ENCODE measurements at regions not wholly inside any gene's neighbourhood (a gene's known extent, or its start where the extent isn't known, plus 50 kb on each side); places are given as distances from the start of the nearest gene placed in this dataset.

DNA sequence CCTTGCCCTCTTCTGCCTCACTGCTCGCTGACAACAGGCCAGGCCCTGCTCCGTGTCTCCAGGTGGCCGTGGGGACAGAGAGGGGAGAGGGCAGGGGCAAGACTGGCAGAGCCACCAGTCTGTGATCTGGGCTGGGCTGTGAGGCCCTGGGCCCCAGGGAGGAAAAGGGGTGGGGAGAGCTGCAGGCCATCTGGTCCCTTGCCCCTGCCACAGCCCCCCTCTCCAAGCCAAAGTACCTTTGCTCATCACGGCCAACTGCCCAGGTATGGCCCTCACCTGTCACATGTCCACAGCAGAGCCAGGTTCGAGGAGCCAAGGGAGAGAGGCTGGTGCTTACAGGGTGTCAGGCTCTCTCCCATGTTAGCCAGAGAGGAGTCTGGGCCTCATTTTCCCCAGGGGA lies 91.4 kb upstream of the LHX1 start:
- no peak for DNase-seq
- Histone ChIP-seq H4K20me1 (ENCODE audit: control insufficient read depth, insufficient read depth, low read length, poor library complexity, severe bottlenecking) (no peaks in the 10 kb centered on the region), H2AFZ (ENCODE audit: insufficient read depth, low read depth, low read length, poor library complexity, severe bottlenecking) (no peak overlapping the region), H3K27me3 (replicated peaks in 1 of 4; ENCODE audit: control extremely low read depth in 1 of 4, control insufficient read depth in 3 of 4, insufficient read depth in 4 of 4, low read length in 3 of 4) (peaks cover 0 to 29% (median 2%) of the 10 kb centered on the region in 4 experiments), H3K36me3 (replicated peaks in 1 of 2; ENCODE audit: control extremely low read depth in 1 of 2, control insufficient read depth in 1 of 2, extremely low read depth in 1 of 2, insufficient read depth in 2 of 2, low read length in 1 of 2) (no peaks in the 10 kb centered on the region), H3K27ac (ENCODE audit: low read length in 2 of 2) (no peak overlapping the region), H3K4me1 (ENCODE audit: control insufficient read depth in 2 of 2, insufficient read depth in 2 of 2, low read length in 2 of 2) (no peaks in the 10 kb centered on the region), H3K4me2 (replicated peaks; ENCODE audit: low read depth, low read length, poor library complexity, severe bottlenecking) (no peak overlapping the region), H3K9ac (ENCODE audit: low read length) (no peak overlapping the region), H3K4me3 (ENCODE audit: control extremely low read depth in 1 of 5, extremely low read depth in 1 of 5, insufficient read depth in 1 of 5, low read depth in 2 of 5, low read length in 4 of 5) (no peak overlapping the region), H3K9me3 (ENCODE audit: control extremely low read depth in 1 of 3, control insufficient read depth in 2 of 3, insufficient read depth in 1 of 3, low read length in 2 of 3) (no peaks in the 10 kb centered on the region), H3K79me2 (ENCODE audit: control insufficient read depth, insufficient read depth, low read length) (no peaks in the 10 kb centered on the region)
- Mint-ChIP-seq H3K9me3 (ENCODE audit: insufficient read depth) (no peaks in the 10 kb centered on the region), H3K27ac (no peak overlapping the region), H3K4me1 (no peaks in the 10 kb centered on the region), H3K4me3 (no peak overlapping the region), H3K27me3 (peaks cover 40% of the 10 kb centered on the region)
- CTCF ChIA-PET: no interaction called here
- TF ChIP-seq CTCF (IDR thresholded peaks at IDR 0.05): no peak
- TF ChIP-seq EZH2 (IDR thresholded peaks at IDR 0.05; ENCODE audit: borderline replicate concordance, insufficient read depth, low read depth, low read length, poor library complexity, severe bottlenecking): no peak
- intact Hi-C loops (cut with micrococcal nuclease): no loop called here
- ATAC-seq (ENCODE audit: low read depth): no peak
- POLR2A ChIA-PET: no interaction called here
- WGBS (ENCODE audit: insufficient coverage): 39% methylated on average over 4 of the region's 5 CpGs

DNA sequence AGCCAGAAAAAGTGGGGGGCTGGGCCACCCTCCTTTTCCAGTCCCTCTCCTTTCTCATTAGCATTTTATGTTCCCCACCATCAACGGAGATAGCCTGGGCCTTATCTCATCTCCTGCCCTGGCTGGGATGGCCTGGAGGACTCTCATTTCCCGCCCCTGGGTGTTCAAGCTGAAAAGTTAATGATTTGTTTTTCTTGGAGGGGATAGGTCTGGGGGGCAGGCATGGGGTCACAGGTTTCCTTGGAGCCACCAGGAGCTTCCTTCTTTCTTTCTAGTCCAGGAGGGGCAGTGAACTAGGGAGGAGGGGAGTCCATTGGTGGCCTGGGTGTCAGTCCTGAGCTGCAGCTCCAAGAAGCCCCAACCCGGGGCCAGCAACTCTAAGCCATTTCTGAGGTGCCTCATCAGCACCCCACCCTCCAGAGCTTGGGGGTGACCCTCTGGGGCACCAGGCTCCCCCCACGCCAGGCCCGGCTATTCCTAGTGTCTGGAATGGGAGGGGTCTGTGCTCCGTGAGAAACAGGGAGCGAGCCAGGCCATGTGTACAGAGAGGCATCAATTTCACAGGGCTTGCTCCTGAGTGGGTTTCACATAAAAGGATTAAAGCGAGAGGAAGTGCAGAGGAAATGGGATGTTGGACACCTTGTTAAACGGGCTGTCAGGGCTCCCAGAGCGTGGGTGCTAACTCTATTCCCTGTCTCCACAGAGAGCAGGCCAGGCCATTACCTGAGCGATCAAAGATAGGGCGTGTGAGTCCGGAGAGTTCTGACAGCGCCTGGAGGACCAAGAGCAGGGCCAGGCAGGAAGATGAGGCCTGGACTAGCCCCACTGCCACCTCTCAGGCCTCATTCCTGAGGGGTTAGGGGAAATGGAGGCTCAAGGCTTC lies 90.6 kb upstream of the LHX1 start:
- Histone ChIP-seq H3K9me3 (ENCODE audit: control extremely low read depth in 1 of 3, control insufficient read depth in 2 of 3, insufficient read depth in 1 of 3, low read length in 2 of 3) (no peaks in the 10 kb centered on the region), H3K79me2 (ENCODE audit: control insufficient read depth, insufficient read depth, low read length) (no peaks in the 10 kb centered on the region), H3K27ac (ENCODE audit: low read length in 2 of 2) (no peak overlapping the region), H4K20me1 (ENCODE audit: control insufficient read depth, insufficient read depth, low read length, poor library complexity, severe bottlenecking) (no peaks in the 10 kb centered on the region), H3K4me3 (ENCODE audit: control extremely low read depth in 1 of 5, extremely low read depth in 1 of 5, insufficient read depth in 1 of 5, low read depth in 2 of 5, low read length in 4 of 5) (no peak overlapping the region), H3K27me3 (replicated peaks in 1 of 4; ENCODE audit: control extremely low read depth in 1 of 4, control insufficient read depth in 3 of 4, insufficient read depth in 4 of 4, low read length in 3 of 4) (peaks cover 0 to 29% (median 2%) of the 10 kb centered on the region in 4 experiments), H3K9ac (ENCODE audit: low read length) (no peak overlapping the region), H3K4me2 (replicated peaks; ENCODE audit: low read depth, low read length, poor library complexity, severe bottlenecking) (no peak overlapping the region), H2AFZ (ENCODE audit: insufficient read depth, low read depth, low read length, poor library complexity, severe bottlenecking) (no peak overlapping the region), H3K36me3 (replicated peaks in 1 of 2; ENCODE audit: control extremely low read depth in 1 of 2, control insufficient read depth in 1 of 2, extremely low read depth in 1 of 2, insufficient read depth in 2 of 2, low read length in 1 of 2) (no peaks in the 10 kb centered on the region), H3K4me1 (ENCODE audit: control insufficient read depth in 2 of 2, insufficient read depth in 2 of 2, low read length in 2 of 2) (no peaks in the 10 kb centered on the region)
- no peak for ATAC-seq (ENCODE audit: low read depth)
- intact Hi-C loops (cut with micrococcal nuclease): no loop called here
- no peak overlapping the region for H3K27ac Mint-ChIP-seq
- no peak for DNase-seq
- 60% methylated on average over 12 of the region's 14 CpGs for WGBS (ENCODE audit: insufficient coverage)
- peaks cover 39% of the 10 kb centered on the region for H3K27me3 Mint-ChIP-seq
- CTCF ChIA-PET: no interaction called here
- no peaks in the 10 kb centered on the region for H3K9me3 Mint-ChIP-seq (ENCODE audit: insufficient read depth)
- H3K4me3 Mint-ChIP-seq: no peak overlapping the region
- POLR2A ChIA-PET: no interaction called here
- no peaks in the 10 kb centered on the region for H3K4me1 Mint-ChIP-seq
- TF ChIP-seq EZH2 (IDR thresholded peaks at IDR 0.05; ENCODE audit: borderline replicate concordance, insufficient read depth, low read depth, low read length, poor library complexity, severe bottlenecking) (no peak), CTCF (IDR thresholded peaks at IDR 0.05) (no peak)

All from B cell (primary cell).